Activated CD4-positive, alpha-beta T cell treated with anti-CD3 and anti-CD28 coated beads for 1 hour (primary cell): ENCODE measurements at regions not wholly inside any gene's neighbourhood (a gene's known extent, or its start where the extent isn't known, plus 50 kb on each side); places are given as distances from the start of the nearest gene placed in this dataset.
"Not testable (repeated sequence)": the region's sequence is repeated elsewhere in the genome, so short reads cannot be mapped to it uniquely, and the experiment has no call there.

Experiments
- DNase-seq: peaks from one replicate; pipeline ENCODE4 v3.0.0-alpha.2; 2020

DNA sequence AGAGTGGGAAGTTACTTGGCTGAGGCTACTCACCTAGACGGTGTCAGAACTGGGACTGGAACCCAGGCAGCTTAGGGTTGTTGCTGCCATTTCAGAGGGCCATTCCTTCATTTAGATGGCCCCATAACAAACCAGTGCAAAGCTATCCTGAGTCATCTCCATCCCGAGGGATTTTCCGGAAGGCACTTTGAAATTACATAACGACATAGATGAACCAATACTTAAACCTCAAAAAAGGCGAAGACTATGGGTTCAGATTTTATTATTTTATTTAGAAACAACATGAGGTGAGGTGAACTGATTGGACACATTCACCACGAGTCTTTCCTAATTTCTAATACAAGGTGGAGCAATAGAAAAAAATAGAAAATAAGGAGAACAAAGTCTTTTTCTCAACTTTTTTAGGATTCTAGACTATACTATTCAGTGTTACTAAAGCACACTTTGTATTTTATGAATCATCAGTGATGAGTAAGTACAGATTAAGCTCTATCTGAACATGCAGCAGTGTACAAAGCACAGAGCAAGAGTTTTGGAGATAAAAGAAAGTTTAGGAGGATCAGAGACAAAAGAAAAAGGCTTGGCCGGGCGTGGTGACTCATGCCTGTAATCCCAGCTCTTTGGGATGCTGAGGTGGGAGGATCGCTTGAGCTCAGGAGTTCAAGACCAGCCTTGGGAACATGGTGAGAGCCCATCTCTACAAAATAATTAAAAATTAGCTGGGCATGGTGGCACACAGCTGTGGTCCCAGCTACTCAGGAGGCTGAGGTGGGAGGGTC, 79.5 kb upstream of the SVIL start:
- DNase-seq = no peak

DNA sequence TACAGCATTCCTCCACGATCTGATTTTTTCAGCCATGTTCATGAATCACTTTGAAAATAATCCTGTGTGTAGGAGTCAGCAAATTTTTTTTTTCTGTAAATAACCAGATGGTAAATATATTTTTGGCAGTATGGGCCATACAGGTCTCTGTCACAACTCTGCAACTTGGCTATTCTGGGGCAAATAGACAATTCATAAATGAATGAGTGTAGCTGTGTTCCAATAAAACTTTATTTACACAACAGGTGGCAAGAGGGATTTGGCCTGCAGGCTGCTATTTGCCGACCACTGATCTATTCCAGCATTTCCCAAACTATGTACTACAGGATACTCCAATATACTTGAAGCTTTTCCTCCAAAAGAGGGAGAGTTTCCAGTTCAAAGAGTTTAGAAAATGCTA, 78.7 kb upstream of the SVIL start:
- no peak for DNase-seq

DNA sequence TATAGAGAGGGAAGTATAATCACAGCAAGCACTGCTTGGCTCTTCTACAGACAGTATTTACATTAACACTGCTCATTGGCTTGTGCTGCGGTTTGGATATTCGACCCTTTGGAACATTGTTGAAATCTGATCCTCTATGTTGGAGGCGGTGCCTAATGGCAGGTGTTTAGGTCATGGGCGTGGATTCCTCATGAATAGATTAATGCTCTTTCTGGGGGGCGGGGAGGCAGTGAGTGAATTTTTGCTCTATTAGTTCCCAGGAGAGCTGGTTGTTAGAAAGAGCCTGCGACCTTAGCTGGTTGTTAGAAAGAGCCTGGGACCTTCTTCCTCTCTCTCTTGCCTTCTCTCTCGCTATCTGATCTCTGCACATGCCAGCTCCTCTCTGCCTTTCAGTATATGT, 77.3 kb upstream of the SVIL start:
- no peak for DNase-seq

DNA sequence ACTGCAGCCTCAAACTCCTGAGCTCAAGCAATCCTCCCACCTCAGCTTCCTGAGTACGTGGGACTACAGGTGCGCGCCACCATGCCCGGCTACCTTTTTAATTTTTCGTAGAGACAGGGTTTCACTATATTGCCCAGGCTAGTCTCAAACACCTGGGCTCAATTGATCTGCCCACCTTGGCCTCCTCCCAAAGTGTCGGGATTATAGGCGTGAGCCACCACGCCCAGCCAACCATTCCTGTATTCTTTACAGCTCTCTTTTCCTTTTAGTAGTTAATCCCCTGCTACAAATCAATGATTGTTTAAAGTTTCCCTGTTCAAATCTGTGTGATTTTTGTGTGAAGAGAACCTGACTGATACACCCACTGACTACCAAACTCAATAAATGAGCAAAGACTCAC, 75.4 kb upstream of the SVIL start:
- no peak for DNase-seq

DNA sequence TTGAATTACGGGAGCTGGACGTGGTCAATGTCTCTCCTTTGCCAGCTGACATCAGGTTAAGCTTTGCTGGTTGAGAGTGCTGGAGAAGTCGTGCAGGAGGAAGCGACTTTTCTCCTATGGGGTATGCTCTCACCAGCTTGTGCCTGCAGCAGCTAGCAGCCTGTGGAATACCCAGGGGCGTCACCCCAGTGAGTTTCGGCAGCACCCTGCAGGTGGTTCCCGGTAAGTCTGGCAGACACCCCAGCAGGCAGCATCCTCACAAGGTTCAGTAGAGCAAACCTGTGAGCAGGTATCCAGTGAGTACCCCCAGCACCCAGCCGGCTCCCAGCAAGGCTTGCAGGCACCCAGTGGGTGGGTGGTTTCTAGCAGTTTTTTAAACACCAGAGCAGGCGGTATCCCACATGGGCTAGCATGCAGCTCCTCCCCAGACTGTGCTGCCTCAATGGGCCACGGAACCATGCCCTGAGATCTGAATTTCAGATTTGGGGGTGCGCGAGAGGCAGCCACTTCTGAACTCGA, 74.8 kb upstream of the SVIL start:
- no peak for DNase-seq

DNA sequence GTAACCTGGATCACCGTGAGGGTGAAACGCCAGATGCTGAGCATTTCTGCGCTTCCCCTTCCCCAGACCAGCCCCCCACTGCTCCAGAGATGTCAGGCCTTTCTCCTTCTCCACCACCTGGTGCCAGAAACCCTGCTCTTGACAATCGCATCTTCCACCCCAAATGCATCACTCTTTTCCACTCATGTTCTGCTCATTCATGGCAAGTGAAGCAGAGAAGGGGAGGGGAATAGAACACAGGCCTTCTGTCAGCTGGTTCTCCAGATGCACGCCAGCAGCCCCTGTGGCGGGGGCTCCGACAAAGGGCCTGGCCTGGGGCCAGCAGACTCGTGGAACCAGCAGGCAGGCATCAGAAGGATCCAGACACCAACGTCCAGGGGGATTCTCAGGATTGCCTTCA, 68.5 kb upstream of the SVIL start:
- no peak for DNase-seq

DNA sequence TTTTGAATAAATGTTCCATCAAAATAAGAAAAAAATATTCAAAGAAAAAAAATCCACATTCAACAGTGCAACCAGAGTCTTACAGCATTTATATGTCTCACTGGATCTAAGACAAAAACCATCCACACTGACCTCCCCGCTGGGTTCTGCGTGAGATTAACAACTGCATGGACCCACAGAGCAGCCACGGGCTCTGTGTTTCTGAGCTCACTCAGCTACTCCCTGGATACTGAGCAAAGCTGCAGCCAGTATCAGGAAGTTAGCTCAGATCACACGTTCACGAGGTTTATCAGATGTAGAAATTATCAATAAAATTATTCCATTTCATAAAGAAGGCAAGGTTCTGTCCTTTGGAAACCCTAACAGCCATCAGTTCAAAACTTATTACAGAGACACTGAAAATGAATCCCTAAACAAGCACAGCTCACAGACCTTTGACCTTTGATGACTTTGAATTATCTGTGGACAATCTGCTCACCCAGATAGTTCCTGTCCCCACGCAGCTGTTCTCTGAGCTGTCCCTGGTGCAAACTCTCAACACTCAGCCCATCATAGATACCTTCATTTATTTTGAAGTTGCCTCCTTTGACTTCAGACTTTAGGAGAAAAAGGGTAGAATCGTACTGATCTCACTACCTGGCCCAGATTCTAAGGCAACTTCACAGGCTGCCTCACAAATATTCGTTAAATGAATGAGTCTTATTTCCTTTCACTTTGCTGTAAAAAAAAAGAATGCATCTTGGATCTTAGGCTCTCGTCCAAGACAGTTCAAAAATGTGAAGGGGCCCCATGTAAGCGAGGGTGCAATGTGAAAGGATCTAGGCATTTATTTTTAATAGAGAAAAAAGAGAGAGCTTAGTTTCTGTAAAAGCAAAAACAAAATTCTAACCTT, 67.7 kb upstream of the SVIL start:
- no peak for DNase-seq

DNA sequence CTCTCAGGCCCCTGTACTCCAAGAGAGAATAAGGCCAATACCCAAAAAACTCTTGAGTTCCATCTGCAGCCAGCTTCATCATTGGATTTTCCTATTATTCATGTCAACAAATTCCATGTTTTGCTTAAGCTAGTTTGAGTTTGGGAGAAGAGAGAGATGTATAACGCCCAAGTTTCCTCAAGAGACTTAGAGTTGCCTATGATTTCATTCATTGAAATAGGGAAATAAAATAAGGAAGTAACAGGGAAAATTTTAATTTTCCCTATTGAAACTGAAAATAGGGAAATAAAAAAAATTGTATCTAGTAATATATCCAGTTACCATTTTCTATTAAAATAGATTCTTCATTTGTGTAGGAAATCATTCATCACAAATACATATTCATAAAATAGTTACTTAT, 66.5 kb upstream of the SVIL start:
- no peak for DNase-seq

DNA sequence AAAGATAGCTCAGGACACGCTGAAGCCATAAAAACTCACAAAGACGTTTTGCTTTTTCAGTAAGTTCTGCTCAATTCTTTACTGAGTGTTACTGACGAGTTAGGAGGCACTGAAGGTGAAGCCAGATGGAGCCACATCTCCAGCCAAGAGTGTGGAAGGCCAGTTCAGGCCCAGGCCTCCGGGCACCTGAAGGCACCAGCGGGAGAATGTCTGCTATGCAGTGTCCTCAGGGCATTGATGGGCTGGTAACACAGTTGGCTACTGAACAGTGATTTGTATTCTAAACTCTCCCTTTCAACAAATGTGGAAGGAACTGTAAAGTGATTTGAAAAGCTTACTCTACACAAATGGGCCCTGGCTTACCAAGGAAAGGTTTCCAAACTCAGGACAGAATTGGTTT, 64.8 kb upstream of the SVIL start:
- DNase-seq = no peak

DNA sequence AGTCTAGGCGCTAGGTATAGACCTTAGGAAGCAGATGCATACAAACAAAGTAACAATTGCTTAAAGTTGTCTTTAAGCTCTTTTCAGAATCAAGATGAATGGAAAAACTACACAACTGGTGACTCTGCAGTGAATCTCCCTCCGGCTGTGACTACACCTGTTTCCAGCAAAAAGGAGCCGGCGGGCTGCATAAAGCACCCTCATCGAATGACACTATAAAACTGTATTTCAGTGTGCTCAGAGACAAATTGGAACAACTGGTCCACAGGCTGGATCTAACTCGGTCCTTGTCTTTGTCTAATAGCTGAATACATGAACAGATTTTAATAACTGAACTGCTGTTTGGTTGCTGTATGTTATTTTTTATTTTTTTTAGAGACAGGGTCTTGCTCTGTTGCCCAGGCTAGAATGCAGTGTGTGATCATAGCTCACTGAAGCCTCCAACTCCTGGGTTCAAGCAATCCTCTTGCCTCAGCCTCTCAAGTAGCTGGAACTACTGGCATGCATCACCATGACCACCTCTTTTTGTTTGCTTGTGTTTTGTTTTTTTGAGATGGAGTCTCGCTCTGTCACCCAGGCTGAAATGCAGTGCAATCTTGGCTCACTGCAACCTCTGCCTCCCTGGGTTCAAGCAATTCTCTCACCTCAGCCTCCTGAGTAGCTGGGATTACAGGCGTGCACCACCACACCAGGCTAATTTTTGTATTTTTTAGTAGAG, 64.2 kb upstream of the SVIL start:
- no peak for DNase-seq

DNA sequence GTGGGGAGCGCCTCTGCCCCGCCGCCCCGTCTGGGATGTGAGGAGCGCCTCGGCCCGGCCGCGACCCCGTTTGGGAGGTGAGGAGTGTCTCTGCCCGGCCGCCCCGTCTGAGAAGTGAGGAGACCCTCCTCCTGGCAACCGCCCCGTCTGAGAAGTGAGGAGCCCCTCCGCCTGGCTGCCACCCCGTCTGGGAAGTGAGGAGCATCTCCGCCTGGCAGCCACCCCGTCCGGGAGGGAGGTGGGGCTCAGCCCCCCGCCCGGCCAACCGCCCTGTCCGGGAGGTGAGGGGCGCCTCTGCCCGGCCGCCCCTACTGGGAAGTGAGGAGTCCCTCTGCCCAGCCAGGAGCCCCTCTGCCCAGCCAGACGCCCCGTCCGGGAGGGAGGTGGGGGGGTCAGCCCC, 61.8 kb upstream of the SVIL start:
- not testable (repeated sequence) for DNase-seq

DNA sequence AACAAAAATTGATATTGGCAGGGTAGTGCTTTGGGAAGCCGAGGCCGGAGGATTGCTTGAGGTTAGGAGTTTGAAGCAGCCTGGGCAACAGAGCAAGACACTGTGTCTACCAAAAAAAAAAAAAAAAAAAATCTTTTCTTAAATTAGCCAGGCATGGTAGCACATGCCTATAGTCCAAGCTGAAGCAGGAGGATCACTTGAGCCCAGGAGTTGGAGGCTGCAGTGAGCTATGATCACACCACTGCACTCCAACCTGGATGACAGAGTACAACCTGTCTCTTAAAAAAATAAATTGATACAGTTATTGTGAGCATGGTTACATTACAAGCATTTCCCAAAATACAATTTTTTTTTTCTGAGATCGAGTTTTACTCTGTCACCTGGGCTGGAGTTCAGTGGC, 59.4 kb upstream of the SVIL start:
- no peak for DNase-seq

DNA sequence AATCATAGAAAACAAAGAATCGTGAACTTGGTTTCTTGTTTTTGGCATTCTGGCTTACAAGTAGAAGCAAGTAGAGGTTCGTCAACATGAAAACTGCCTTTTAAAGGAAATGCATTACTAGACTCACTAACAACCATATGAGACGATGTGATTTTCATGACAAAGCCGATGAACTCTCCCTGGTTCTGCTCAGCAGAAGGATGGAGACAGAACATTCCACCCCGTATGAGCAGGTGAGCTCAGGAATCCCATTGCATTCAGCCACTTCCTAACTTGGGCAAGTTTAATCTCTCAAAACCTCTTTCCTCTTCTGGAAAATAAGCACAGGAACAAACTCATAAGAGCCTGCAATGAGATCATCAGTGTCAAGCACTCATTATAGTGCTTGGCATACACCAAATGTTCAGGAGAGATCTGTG, 57.4 kb upstream of the SVIL start:
- no peak for DNase-seq

DNA sequence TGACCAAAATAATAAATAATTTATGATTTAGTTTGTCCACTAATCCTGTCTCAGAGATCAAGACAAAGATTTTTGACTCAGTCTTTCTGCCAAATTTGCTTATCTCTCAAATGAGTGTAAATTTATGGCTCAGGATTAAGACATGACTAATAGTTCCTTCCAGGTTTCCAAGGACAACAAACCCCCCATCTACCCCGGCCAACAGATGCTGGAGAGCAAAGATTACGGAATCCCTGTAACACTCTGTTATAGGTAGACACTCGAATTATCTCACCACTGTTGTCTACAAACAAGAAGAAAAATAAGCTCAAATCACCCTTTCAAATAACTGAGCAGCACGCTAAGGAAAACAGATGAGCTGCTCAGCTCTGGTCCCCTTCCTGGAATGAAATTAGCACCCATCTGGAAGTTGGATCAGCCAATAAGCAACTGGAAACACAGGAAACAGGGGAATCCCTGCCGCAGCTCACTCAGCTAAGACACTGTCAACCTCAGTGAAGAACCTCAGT, 56.8 kb upstream of the SVIL start:
- no peak for DNase-seq

DNA sequence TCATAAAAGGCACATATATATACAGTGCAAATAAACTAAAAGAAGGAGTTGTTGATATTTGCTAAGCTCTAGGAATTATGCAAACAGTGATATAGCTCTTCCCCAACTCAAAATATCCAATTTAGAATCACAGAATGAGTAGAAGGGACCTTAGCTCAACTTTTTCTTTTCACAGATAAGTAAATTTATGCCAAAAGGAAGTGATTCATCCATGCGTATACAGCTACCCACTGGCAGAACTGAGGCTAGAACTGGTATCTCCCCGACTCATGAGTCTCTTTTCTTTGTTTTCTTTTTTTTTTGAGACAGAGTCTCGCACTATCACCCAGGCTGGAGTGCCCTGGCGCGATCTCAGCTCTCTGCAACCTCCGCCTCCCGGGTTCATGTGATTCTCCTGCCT, 54.2 kb upstream of the SVIL start:
- DNase-seq = no peak

DNA sequence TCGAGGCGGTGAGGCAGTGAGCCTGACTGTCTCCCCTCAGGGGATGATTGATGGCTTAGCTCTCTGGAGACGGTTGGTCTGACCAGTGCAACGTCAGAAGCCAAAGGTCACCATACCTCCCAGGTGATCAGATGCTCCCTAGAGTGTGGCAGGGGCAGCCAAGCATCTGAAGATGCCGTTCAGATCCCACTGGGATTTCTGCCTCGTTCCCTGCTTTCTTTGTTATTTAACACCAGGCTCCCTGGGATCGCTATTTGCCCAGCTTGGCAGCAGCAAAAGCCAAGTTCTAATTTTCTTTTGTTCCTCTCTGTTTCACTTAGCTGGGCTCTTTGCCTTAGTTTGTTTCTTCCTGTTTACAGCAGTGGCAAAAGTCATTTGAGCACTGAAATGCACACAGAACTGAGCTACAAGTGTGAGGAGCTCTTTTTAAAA, 53.5 kb upstream of the SVIL start:
- no peak for DNase-seq

DNA sequence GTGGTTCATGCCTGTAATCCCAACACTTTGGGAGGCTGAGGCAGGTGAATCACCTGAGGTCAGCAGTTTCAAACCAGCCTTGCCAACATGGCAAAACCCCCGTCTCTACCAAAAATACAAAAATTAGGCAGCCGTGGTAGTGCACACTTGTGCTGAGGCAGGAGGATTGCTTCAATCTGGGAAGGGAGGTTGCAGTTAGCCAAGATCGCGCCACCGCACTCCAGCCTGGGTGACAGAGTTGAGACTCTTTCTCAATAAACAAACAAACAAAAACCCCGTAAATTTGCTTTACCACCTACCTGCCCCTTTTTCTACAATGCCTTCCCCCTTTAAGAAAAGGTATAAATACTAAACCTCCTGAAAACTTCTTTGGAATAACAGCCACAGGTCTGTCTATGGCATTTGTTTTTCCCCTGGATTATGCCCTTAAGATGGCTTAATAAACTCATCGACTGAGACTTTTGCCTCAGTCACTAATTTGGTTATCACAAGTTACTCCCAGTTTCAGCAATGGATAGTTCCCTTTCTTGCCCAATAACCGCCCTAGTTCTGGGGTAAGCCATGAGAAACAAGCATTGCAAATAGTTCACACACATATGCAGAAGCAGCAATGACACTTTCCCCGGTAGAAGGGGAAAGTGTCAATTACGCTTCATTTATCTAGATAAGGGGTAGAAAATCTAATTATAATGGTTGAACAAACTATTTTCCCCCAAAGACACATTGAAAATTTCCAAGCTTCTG, 52.8 kb upstream of the SVIL start:
- no peak for DNase-seq

DNA sequence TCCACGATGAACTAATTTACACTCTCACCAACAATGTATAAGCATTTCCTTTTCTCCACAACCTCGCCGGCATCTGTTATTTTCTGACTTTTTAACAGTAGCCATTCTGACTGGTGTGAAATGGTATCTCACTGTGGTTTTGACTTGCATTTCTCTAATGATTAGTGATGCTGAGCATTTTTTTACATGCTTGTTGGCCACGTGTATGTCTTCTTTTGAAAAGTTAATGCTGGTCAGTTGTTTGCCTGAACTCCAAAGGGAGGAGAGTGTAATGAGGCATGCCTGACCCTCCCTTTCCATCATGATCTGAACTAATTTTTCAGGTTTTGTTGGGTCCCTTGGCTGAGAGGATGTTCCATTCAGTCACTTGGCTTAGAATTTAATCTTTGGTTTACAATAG, 50.7 kb upstream of the SVIL start:
- DNase-seq = no peak
